ENCODE measurements at regions not wholly inside any gene's neighbourhood (a gene's known extent, or its start where the extent isn't known, plus 50 kb on each side); places are given as distances from the start of the nearest gene placed in this dataset.
A peak's percentile ranks its signal among the peaks of the same experiment; 100 is the strongest.
"Not testable (repeated sequence)": the region's sequence is repeated elsewhere in the genome, so short reads cannot be mapped to it uniquely, and the experiment has no call there.

DNA sequence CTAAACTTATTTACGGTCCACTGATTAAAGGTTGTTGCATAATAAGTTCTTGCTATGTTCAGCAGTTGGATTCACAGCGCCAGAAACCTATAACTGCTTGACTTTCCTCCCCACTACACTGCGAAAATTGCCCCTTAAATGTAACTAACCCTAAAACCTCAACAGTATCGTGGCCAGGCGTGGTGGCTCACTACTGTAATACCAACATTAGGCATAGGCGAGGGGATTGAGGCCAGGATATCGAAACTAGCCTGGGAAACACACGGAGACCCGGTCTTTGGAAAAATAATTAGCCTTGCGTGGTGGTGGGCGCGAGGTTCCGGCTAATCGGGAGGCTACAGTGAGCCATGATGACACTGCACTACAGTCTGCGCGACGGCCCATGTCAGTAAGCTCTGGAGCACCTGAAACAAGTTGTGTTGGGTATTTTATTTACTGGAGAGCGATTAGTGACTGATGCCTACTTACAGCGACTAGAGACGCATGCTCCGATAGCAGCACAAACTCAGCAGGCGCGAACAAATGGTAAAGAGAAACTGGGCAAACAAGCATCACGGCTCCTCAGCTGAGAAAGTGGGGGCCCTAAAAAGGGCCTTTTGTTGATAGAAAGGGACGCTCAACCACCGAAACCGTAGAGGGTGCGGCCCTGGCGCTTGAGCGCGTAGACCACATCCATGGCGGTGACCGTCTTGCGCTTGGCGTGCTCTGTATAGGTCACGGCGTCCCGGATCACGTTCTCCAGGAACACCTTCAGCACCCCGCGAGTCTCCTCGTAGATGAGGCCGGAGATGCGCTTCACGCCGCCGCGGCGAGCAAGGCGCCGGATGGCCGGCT, 81.4 kb downstream of the OR2B2 start:
- H4K8ac ChIP-seq (ENCODE audit: low read depth in 2 of 2, low read length in 2 of 2), result peak overlapping the region in 1 of 2 experiments; percentile 50; a peak in 1 of 4 replicates

More for the DNA sequence above, 81.4 kb downstream of the OR2B2 start:
- Histone ChIP-seq H3K14ac (replicated peaks; ENCODE audit: low read depth, low read length) (peak overlapping the region; percentile 87), H3K56ac (ENCODE audit: extremely low read depth, insufficient read depth, low read length) (peak overlapping the region; percentile 81), H3K4me2 (ENCODE audit: low read depth, low read length) (peak overlapping the region; percentile 93), H3K4me3 (ENCODE audit: insufficient read depth, low read depth, low read length) (peak overlapping the region; percentile 62), H2AK5ac (ENCODE audit: low read depth, low read length) (0 out of 2 replicates have a peak overlapping the region, but pooled peaks have one; percentile 40), H2AK9ac (replicated peaks; ENCODE audit: low read depth, low read length, poor library complexity) (peak overlapping the region; percentile 98), H3K79me1 (ENCODE audit: low read depth in 1 of 2, low read length in 2 of 2) (peaks cover 0 to 15% of the 10 kb centered on the region in 2 experiments; a peak in 2 of 4 replicates), H2AFZ (replicated peaks; ENCODE audit: low read length, poor library complexity) (peak overlapping the region; percentile 81), H3K18ac (ENCODE audit: low read depth, low read length) (peak overlapping the region; percentile 10), H2BK15ac (ENCODE audit: low read depth, low read length) (peak overlapping the region; percentile 60; the same call in 2 of the 3 replicates), H3K9ac (ENCODE audit: low read depth, low read length) (peak overlapping the region; percentile 77), H3K4ac (ENCODE audit: low read depth, low read length) (peak overlapping the region; percentile 66), H2BK120ac (ENCODE audit: low read depth, low read length) (peak overlapping the region; percentile 52; the same call in 1 of the 2 replicates), H3K23ac (ENCODE audit: low read depth, low read length) (peak overlapping the region; percentile 99), H3K27ac (ENCODE audit: insufficient read depth, low read length) (peak overlapping the region; percentile 79), H2BK5ac (ENCODE audit: low read depth, low read length, poor library complexity, severe bottlenecking) (peak overlapping the region; percentile 86)
- in situ Hi-C loops (cut with MboI; ENCODE audit: low sequenced_read_pairs) (loop anchor here (5.0 to 25.0 kb wide), 2 partner anchors 36 to 1619 kb away; a partner anchor contains a TSS), intact Hi-C loops (cut with micrococcal nuclease) (loop anchor here (2.0 to 10.0 kb wide), 2 partner anchors 42 to 1806 kb away; a partner anchor contains a TSS)
- H4K20me1 ChIP-seq (ENCODE audit: insufficient read depth, low read length); H2BK20ac ChIP-seq (ENCODE audit: low read depth, low read length); H3K9me1 ChIP-seq (ENCODE audit: insufficient read depth, low read length); CTCF ChIA-PET; H4K5ac ChIP-seq (ENCODE audit: low read depth, low read length); H4K91ac ChIP-seq (ENCODE audit: insufficient read depth, low read depth, low read length); H3K36me3 ChIP-seq (ENCODE audit: control insufficient read depth, insufficient read depth, low read length); H3K27me3 ChIP-seq (ENCODE audit: control insufficient read depth, insufficient read depth, low read length); H3K4me1 ChIP-seq (ENCODE audit: control insufficient read depth, insufficient read depth, low read length); H3K9me3 ChIP-seq (ENCODE audit: control insufficient read depth, insufficient read depth, low read length); dilution Hi-C loops (cut with HindIII; ENCODE audit: low sequenced_read_pairs, unreplicated experiment): not testable (repeated sequence)
- POLR2A ChIA-PET (ENCODE audit: unreplicated experiment), result interaction anchor here (1.0 to 1.3 kb wide), 3 partner anchors 34 to 63 kb away, joined by 3 to 4 read pairs (median 3); a partner anchor contains a TSS
- BruUV-seq (replicated peaks), result TSS peak; percentile 89
- WGBS, 2 experiments (ENCODE audit: extremely low coverage in 2 of 2, insufficient read length in 1 of 2), result 5% methylated on average over 17 of the region's 52 CpGs; no CpG with 5 or more reads in 1 of the 2 experiments
- ATAC-seq (ENCODE audit: low read depth) (peak; percentile 73), DNase-seq (peak; percentile 52)
- TF ChIP-seq POLR2A (IDR thresholded peaks at IDR 0.05; ENCODE audit: low read depth, low read length) (peak; percentile 41), CEBPB (IDR thresholded peaks at IDR 0.05; ENCODE audit: low read depth, low read length) (peak; percentile 66)

Data from IMR-90 (cell line).